WTC11 (cell line): ENCODE measurements at regions not wholly inside any gene's neighbourhood (a gene's known extent, or its start where the extent isn't known, plus 50 kb on each side); places are given as distances from the start of the nearest gene placed in this dataset.

ENCODE experiments used
- ESRRA ChIP-seq: sonication (generic); formaldehyde crosslinking; IDR thresholded peaks from 2 replicates; pipeline ENCODE4 v1.8.1; 2022; ENCODE audit warnings: mild to moderate bottlenecking, missing genetic modification reagents, borderline replicate concordance
- FOXK1 ChIP-seq: sonication (generic); formaldehyde crosslinking; IDR thresholded peaks from 2 replicates; pipeline ENCODE4 v1.8.0; 2022; ENCODE audit warnings: mild to moderate bottlenecking, moderate library complexity, missing genetic modification reagents
- NFE2L1 ChIP-seq: sonication (generic); formaldehyde crosslinking; IDR thresholded peaks from 2 replicates; pipeline ENCODE4 v1.8.1; 2023; ENCODE audit warnings: missing genetic modification reagents
- NR2C2 ChIP-seq: sonication (generic); formaldehyde crosslinking; IDR thresholded peaks from 2 replicates; pipeline ENCODE4 v1.8.0; 2022; ENCODE audit warnings: mild to moderate bottlenecking, missing genetic modification reagents
- SP1 ChIP-seq: sonication (generic); formaldehyde crosslinking; conservative IDR thresholded peaks from 2 replicates; pipeline ENCODE4 v1.8.1; 2022; ENCODE audit warnings: missing genetic modification reagents
- TF ChIP-seq, protein P1 (sequence below): fragments of 200-600 bp; IDR thresholded peaks from 2 replicates; pipeline ENCODE4 v1.8.0; 2022; ENCODE audit warnings: antibody characterized with exemption
- TF ChIP-seq, protein P2 (sequence below): sonication (generic); formaldehyde crosslinking; IDR thresholded peaks from 2 replicates; pipeline ENCODE4 v1.8.1; 2022; ENCODE audit warnings: low read depth, mild to moderate bottlenecking, moderate library complexity, missing genetic modification reagents, borderline replicate concordance

DNA sequence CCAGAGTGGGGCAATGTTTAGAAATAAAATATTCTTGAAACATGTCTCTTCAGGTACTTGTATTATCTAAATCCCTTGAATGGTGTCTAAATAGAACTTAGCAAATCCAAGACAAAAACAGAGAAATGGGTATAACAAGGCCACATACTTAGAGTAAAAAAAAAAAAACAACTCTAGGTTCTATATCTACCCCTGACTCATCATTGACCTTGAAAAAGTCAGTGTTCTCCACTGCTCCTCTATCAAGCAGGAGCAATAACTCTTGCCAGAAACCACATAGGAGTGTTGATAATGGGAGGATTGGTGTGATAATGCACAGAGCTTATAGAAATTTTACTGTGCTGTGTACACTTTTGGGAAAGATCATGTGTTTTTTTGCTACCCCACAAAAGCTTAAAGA is 296.6 kb upstream of the PMFBP1 start:
- TF ChIP-seq, protein P1, sequence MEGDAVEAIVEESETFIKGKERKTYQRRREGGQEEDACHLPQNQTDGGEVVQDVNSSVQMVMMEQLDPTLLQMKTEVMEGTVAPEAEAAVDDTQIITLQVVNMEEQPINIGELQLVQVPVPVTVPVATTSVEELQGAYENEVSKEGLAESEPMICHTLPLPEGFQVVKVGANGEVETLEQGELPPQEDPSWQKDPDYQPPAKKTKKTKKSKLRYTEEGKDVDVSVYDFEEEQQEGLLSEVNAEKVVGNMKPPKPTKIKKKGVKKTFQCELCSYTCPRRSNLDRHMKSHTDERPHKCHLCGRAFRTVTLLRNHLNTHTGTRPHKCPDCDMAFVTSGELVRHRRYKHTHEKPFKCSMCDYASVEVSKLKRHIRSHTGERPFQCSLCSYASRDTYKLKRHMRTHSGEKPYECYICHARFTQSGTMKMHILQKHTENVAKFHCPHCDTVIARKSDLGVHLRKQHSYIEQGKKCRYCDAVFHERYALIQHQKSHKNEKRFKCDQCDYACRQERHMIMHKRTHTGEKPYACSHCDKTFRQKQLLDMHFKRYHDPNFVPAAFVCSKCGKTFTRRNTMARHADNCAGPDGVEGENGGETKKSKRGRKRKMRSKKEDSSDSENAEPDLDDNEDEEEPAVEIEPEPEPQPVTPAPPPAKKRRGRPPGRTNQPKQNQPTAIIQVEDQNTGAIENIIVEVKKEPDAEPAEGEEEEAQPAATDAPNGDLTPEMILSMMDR: no peak
- TF ChIP-seq, protein P2, sequence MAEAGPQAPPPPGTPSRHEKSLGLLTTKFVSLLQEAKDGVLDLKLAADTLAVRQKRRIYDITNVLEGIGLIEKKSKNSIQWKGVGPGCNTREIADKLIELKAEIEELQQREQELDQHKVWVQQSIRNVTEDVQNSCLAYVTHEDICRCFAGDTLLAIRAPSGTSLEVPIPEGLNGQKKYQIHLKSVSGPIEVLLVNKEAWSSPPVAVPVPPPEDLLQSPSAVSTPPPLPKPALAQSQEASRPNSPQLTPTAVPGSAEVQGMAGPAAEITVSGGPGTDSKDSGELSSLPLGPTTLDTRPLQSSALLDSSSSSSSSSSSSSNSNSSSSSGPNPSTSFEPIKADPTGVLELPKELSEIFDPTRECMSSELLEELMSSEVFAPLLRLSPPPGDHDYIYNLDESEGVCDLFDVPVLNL: no peak
- TF ChIP-seq FOXK1 (no peak), NR2C2 (CRISPR knock-in tag) (no peak), NFE2L1 (no peak), ESRRA (CRISPR knock-in tag) (no peak), SP1 (CRISPR knock-in tag) (no peak)
